Esophagus squamous epithelium (tissue), 5 donors: ENCODE measurements at regions not wholly inside any gene's neighbourhood (a gene's known extent, or its start where the extent isn't known, plus 50 kb on each side); places are given as distances from the start of the nearest gene placed in this dataset.

Experiments
- DNase-seq: peaks from one replicate; lab custom pipeline; 2025; lab: John Stamatoyannopoulos, UW
- H3K27ac ChIP-seq, 4 donors: fragments of 200-600 bp; sonication (generic); one replicate each; pipeline ENCODE4 v1.5.1; 2016 to 2019; ENCODE audit warnings: mild to moderate bottlenecking in 1 of 4
- H3K27me3 ChIP-seq, 4 donors: fragments of 200-600 bp; sonication (generic); 1 replicate in 3 of 4; 2 replicates in 1 of 4; pipeline versions ENCODE4 v1.5.1 to v1.6.0; 2017 to 2021; ENCODE audit warnings: antibody characterized with exemption in 1 of 4
- H3K36me3 ChIP-seq, 3 donors: fragments of 200-600 bp; sonication (generic); one replicate each; pipeline ENCODE4 v1.5.1; 2016 to 2019
- H3K4me1 ChIP-seq, 3 donors: fragments of 200-600 bp; sonication (generic); one replicate each; pipeline ENCODE4 v1.5.1; 2017 to 2019
- H3K4me3 ChIP-seq, 4 donors: fragments of 200-600 bp; sonication (generic); 1 replicate in 3 of 4; 2 replicates in 1 of 4; pipeline ENCODE4 v1.5.1; 2016 to 2019; ENCODE audit warnings: mild to moderate bottlenecking in 2 of 4, moderate library complexity in 1 of 4
- H3K9me3 ChIP-seq, 3 donors: fragments of 200-600 bp; sonication (generic); one replicate each; pipeline ENCODE4 v1.5.1; 2016 to 2019
- CTCF ChIP-seq, 6 experiments: fragments of 450-650 bp in 4 of 6; fragments of 200-600 bp in 2 of 6; sonication (generic) in 2 of 6; IDR thresholded peaks; one replicate each; pipeline ENCODE4 v1.5.1; 2016 to 2019; ENCODE audit warnings: antibody characterized with exemption in 6 of 6, mild to moderate bottlenecking in 4 of 6, moderate library complexity in 4 of 6
- POLR2A ChIP-seq, 4 donors: fragments of 450-650 bp; IDR thresholded peaks; one replicate each; pipeline ENCODE4 v1.6.1; 2017; ENCODE audit warnings: antibody characterized with exemption in 4 of 4, mild to moderate bottlenecking in 4 of 4, moderate library complexity in 3 of 4
- WGBS, 2 donors: methylation state at CpG; one replicate each; pipeline ENCODE4 v1.1.5; 2018; 5-methylcytosine and 5-hydroxymethylcytosine counted together
- intact Hi-C: fragments of 100-400 bp; cut with DNase I; formaldehyde crosslinking; loops from one replicate; pipeline ENCODE4 v1.15.0; 2022
- donor health status: DM: yes; HTN: yes; CAD: no.

- no peak for TF ChIP-seq POLR2A (IDR thresholded peaks at IDR 0.05)
- no peak for TF ChIP-seq CTCF (IDR thresholded peaks at IDR 0.05)
- intact Hi-C loops: no loop called here
Observed at GRCh38 chr5:73232266-73233041, 59.5 kb downstream of the TMEM174 start.

GRCh38 chr5:73231246-73231778 is 58.3 kb downstream of the TMEM174 start:
- H3K36me3 ChIP-seq: no peaks in the 10 kb centered on the region
- intact Hi-C loops: no loop called here
- DNase-seq: no peak
- TF ChIP-seq CTCF (IDR thresholded peaks at IDR 0.05) (no peak), POLR2A (IDR thresholded peaks at IDR 0.05) (no peak)
- H3K4me3 ChIP-seq: no peak overlapping the region
- H3K27ac ChIP-seq: no peak overlapping the region
- H3K4me1 ChIP-seq: peaks cover 9 to 51% (median 9%) of the 10 kb centered on the region in 3 donors
- 78 to 89% methylated on average over 4 of the region's 4 CpGs for WGBS, 2 donors
- no peaks in the 10 kb centered on the region for H3K9me3 ChIP-seq
- H3K27me3 ChIP-seq: peaks cover 0 to 76% (median 2%) of the 10 kb centered on the region in 4 donors

More at GRCh38 chr5:73232266-73233041, 59.5 kb downstream of the TMEM174 start:
- no peak overlapping the region for H3K4me3 ChIP-seq
- H3K9me3 ChIP-seq: no peaks in the 10 kb centered on the region
- H3K4me1 ChIP-seq: peaks cover 9 to 61% (median 9%) of the 10 kb centered on the region in 3 donors
- peaks cover 0 to 69% (median 2%) of the 10 kb centered on the region in 4 donors for H3K27me3 ChIP-seq
- 48 to 71% methylated on average over 27 to 33 of the region's 39 CpGs for WGBS, 2 donors
- H3K27ac ChIP-seq: no peak overlapping the region
- no peak for DNase-seq
- H3K36me3 ChIP-seq: no peaks in the 10 kb centered on the region

- intact Hi-C loops: no loop called here
- no peak for DNase-seq
- 53 to 66% methylated on average over 26 to 31 of the region's 58 CpGs for WGBS, 2 donors
- H3K36me3 ChIP-seq: no peaks in the 10 kb centered on the region
- H3K27me3 ChIP-seq: peaks cover 0 to 73% (median 2%) of the 10 kb centered on the region in 4 donors
- no peaks in the 10 kb centered on the region for H3K9me3 ChIP-seq
- TF ChIP-seq POLR2A (IDR thresholded peaks at IDR 0.05) (no peak), CTCF (IDR thresholded peaks at IDR 0.05) (no peak)
- no peak overlapping the region for H3K4me3 ChIP-seq
- H3K27ac ChIP-seq: no peak overlapping the region
- peaks cover 9 to 46% (median 9%) of the 10 kb centered on the region in 3 donors for H3K4me1 ChIP-seq
Observed at GRCh38 chr5:73230264-73231245, 57.6 kb downstream of the TMEM174 start.

- H3K27ac ChIP-seq: no peak overlapping the region
- peaks cover 9 to 41% (median 9%) of the 10 kb centered on the region in 3 donors for H3K4me1 ChIP-seq
- WGBS, 2 donors: 64 to 65% methylated on average over 1 of the region's 1 CpG
- TF ChIP-seq POLR2A (IDR thresholded peaks at IDR 0.05): no peak
- TF ChIP-seq CTCF (IDR thresholded peaks at IDR 0.05): no peak
- no peak for DNase-seq
- no peaks in the 10 kb centered on the region for H3K36me3 ChIP-seq
- H3K9me3 ChIP-seq: no peaks in the 10 kb centered on the region
- H3K27me3 ChIP-seq: peaks cover 0 to 75% (median 2%) of the 10 kb centered on the region in 4 donors
- intact Hi-C loops: no loop called here
- no peak overlapping the region for H3K4me3 ChIP-seq
Observed at GRCh38 chr5:73229271-73229670, 56.3 kb downstream of the TMEM174 start.
